Bone marrow (tissue), 2 donors: ENCODE measurements at regions not wholly inside any gene's neighbourhood (a gene's known extent, or its start where the extent isn't known, plus 50 kb on each side); places are given as distances from the start of the nearest gene placed in this dataset.

Experiments used
- DNase-seq, 2 donors: peaks; one replicate each; lab custom pipeline; 2025; lab: John Stamatoyannopoulos, UW

GRCh38 chr12:4015225-4016091 is 142.3 kb upstream of the PARP11 start:
- DNase-seq: no peak

- no peak for DNase-seq
Measured at GRCh38 chr12:4014858-4015224, 141.6 kb upstream of the PARP11 start.

GRCh38 chr12:4014444-4014843 is 141.2 kb upstream of the PARP11 start:
- DNase-seq: no peak

- DNase-seq: no peak
Measured at GRCh38 chr12:4012977-4013968, 140.1 kb upstream of the PARP11 start.

GRCh38 chr12:4012073-4012472 is 138.9 kb upstream of the PARP11 start:
- no peak for DNase-seq

- DNase-seq: no peak
Measured at GRCh38 chr12:4011597-4011996, 138.4 kb upstream of the PARP11 start.

- DNase-seq: no peak
Measured at GRCh38 chr12:4009979-4010704, 136.9 kb upstream of the PARP11 start.

GRCh38 chr12:4006743-4007142 is 133.5 kb upstream of the PARP11 start:
- DNase-seq: no peak

- no peak for DNase-seq
Measured at GRCh38 chr12:4005851-4006430, 132.7 kb upstream of the PARP11 start.

GRCh38 chr12:4003576-4003975 is 130.4 kb upstream of the PARP11 start:
- DNase-seq: no peak

- no peak for DNase-seq
Measured at GRCh38 chr12:4002601-4003000, 129.4 kb upstream of the PARP11 start.

GRCh38 chr12:4001841-4002240 is 128.6 kb upstream of the PARP11 start:
- DNase-seq: no peak

GRCh38 chr12:4001031-4001430 is 127.8 kb upstream of the PARP11 start:
- DNase-seq: no peak

GRCh38 chr12:3999904-4000303 is 126.7 kb upstream of the PARP11 start:
- no peak for DNase-seq

GRCh38 chr12:3998968-3999792 is 126.0 kb upstream of the PARP11 start:
- DNase-seq: no peak

GRCh38 chr12:3998397-3998796 is 125.2 kb upstream of the PARP11 start:
- DNase-seq: no peak

GRCh38 chr12:3996322-3996721 is 123.1 kb upstream of the PARP11 start:
- no peak for DNase-seq

GRCh38 chr12:3995306-3995705 is 122.1 kb upstream of the PARP11 start:
- no peak for DNase-seq

GRCh38 chr12:3994500-3994899 is 121.3 kb upstream of the PARP11 start:
- DNase-seq: no peak

GRCh38 chr12:3992945-3993344 is 119.7 kb upstream of the PARP11 start:
- DNase-seq: no peak
